HCT116 (cell line): ENCODE measurements at regions not wholly inside any gene's neighbourhood (a gene's known extent, or its start where the extent isn't known, plus 50 kb on each side); places are given as distances from the start of the nearest gene placed in this dataset.

Experiments
- ATAC-seq: fragments of 200-7000 bp; cut with Tn5 transposase; 2 replicates; pipeline ENCODE4 v1.9.1; 2020; ENCODE audit warnings: mild to moderate bottlenecking, moderate library complexity
- BruUV-seq: library from RNA; stranded (reverse); fragments of 400-500 nt; replicated peaks from 2 replicates; lab custom pipeline; 2021; lab: Mats Ljungman, UMichigan
- CTCF ChIA-PET: fragments of 300-600 bp; sonication (Branson Sonifier 250); formaldehyde crosslinking; loops from one replicate; lab custom pipeline; 2021; ENCODE audit warnings: antibody characterized with exemption; lab: Charles Lee
- POLR2A ChIA-PET: fragments of 300-600, 350-600 bp; sonication (Branson Sonifier 250); formaldehyde crosslinking; loops from one replicate; lab custom pipeline; 2021; ENCODE audit warnings: antibody characterized with exemption; lab: Charles Lee
- RAD21 ChIA-PET, 2 experiments: fragments of 300-600 bp; sonication (Branson Sonifier 250); formaldehyde crosslinking; loops; one replicate each; lab custom pipeline; 2023; ENCODE audit warnings: low total read pairs in 2 of 2; ENCODE audit not compliant: uncharacterized antibody in 2 of 2, unreplicated experiment in 2 of 2, low non-redundant PET in 1 of 2; lab: Charles Lee
- DNase-seq: peaks from one replicate; pipeline ENCODE4 v3.0.0-alpha.2; 2010; ENCODE audit warnings: low read depth, low spot score
- H2AFZ ChIP-seq: fragments of 200-600 bp; shearing (Covaris generic), sonication (generic); 2 replicates; pipeline ENCODE4 v1.6.1; 2017; ENCODE audit warnings: low read depth, mixed run types, mixed read lengths, antibody characterized with exemption, low read length; ENCODE audit not compliant: poor library complexity, severe bottlenecking
- H3K27ac ChIP-seq: 2 replicates; pipeline ENCODE4 v1.5.1; 2012; ENCODE audit warnings: low read depth, low read length
- H3K27me3 ChIP-seq: fragments of 200-600 bp; sonication (generic); 2 replicates; pipeline ENCODE4 v1.6.1; 2016; ENCODE audit warnings: mixed run types, low read length, mixed read lengths; ENCODE audit not compliant: insufficient read depth
- H3K36me3 ChIP-seq, 2 experiments: fragments of 200-500 bp in 1 of 2; fragments of 200-600 bp in 1 of 2; sonication (Bioruptor generic) in 1 of 2; sonication (generic) in 1 of 2; 2 replicates each; pipeline versions ENCODE4 v1.5.1 to v1.6.1; 2014 to 2016; ENCODE audit warnings: low read length in 2 of 2, inconsistent platforms in 1 of 2, mixed read lengths in 1 of 2, mixed run types in 1 of 2; ENCODE audit not compliant: insufficient read depth in 2 of 2, control insufficient read depth in 1 of 2
- H3K4me1 ChIP-seq, 2 experiments: fragments of 200-600 bp in 1 of 2; sonication (generic) in 1 of 2; 2 replicates each; pipeline versions ENCODE4 v1.5.1 to v1.6.1; 2012 to 2017; ENCODE audit warnings: low read length in 2 of 2, inconsistent platforms in 1 of 2, mild to moderate bottlenecking in 1 of 2, mixed read lengths in 1 of 2, mixed run types in 1 of 2, moderate library complexity in 1 of 2; ENCODE audit not compliant: insufficient read depth in 2 of 2, control insufficient read depth in 1 of 2
- H3K4me2 ChIP-seq: fragments of 200-600 bp; sonication (generic); 2 replicates; pipeline ENCODE4 v1.6.1; 2017; ENCODE audit warnings: mixed run types, low read length, mixed read lengths
- H3K4me3 ChIP-seq, 2 experiments: fragments of 200-600 bp in 1 of 2; sonication (generic) in 1 of 2; replicated peaks in 1 of 2; 2 replicates each; pipeline ENCODE4 v1.5.1; 2011 to 2016; ENCODE audit warnings: low read length in 2 of 2, control low read depth in 1 of 2, low read depth in 1 of 2, mild to moderate bottlenecking in 1 of 2, mixed read lengths in 1 of 2, mixed run types in 1 of 2
- H3K79me2 ChIP-seq: fragments of 200-600 bp; sonication (generic); 2 replicates; pipeline ENCODE4 v1.6.1; 2017; ENCODE audit warnings: mild to moderate bottlenecking, mixed run types, low read length, moderate library complexity, mixed read lengths; ENCODE audit not compliant: insufficient read depth
- H3K9ac ChIP-seq: fragments of 200-600 bp; sonication (generic); 2 replicates; pipeline ENCODE4 v1.6.1; 2016; ENCODE audit warnings: low read length, mixed read lengths
- H3K9me2 ChIP-seq: fragments of 200-600 bp; sonication (generic), shearing (Covaris generic); 2 replicates; pipeline ENCODE4 v1.6.1; 2017; ENCODE audit warnings: mixed run types, mild to moderate bottlenecking, moderate library complexity; ENCODE audit not compliant: insufficient read depth
- H3K9me3 ChIP-seq, 2 experiments: fragments of 200-500 bp in 1 of 2; fragments of 200-600 bp in 1 of 2; sonication (Bioruptor generic) in 1 of 2; sonication (generic) in 1 of 2; 2 replicates each; pipeline ENCODE4 v1.6.1; 2014 to 2017; ENCODE audit warnings: low read length in 2 of 2, mixed read lengths in 2 of 2, inconsistent platforms in 1 of 2, low read depth in 1 of 2, mild to moderate bottlenecking in 1 of 2, mixed run types in 1 of 2, moderate library complexity in 1 of 2; ENCODE audit not compliant: control insufficient read depth in 1 of 2, insufficient read depth in 1 of 2
- H4K20me1 ChIP-seq: fragments of 200-600 bp; sonication (generic), shearing (Covaris generic); 2 replicates; pipeline ENCODE4 v1.6.1; 2017; ENCODE audit warnings: mixed run types, mild to moderate bottlenecking, moderate library complexity; ENCODE audit not compliant: insufficient read depth
- EZH2 ChIP-seq: fragments of 200-600 bp; sonication (generic); IDR thresholded peaks from 2 replicates; pipeline ENCODE4 v1.6.1; 2017; ENCODE audit warnings: antibody characterized with exemption, mixed run types
- EZH2phosphoT487 ChIP-seq: fragments of 200-600 bp; IDR thresholded peaks from 2 replicates; pipeline ENCODE4 v1.6.1; 2018; ENCODE audit warnings: antibody characterized with exemption, borderline replicate concordance
- FOSL1 ChIP-seq: IDR thresholded peaks from 2 replicates; pipeline ENCODE4 v1.6.1; 2012; ENCODE audit warnings: low read depth
- POLR2A ChIP-seq: IDR thresholded peaks from 2 replicates; pipeline ENCODE4 v1.7.0; 2011; ENCODE audit warnings: borderline replicate concordance; ENCODE audit not compliant: insufficient read depth, insufficient read length; ENCODE audit errors: extremely low read depth
- POLR2AphosphoS5 ChIP-seq: IDR thresholded peaks from 2 replicates; pipeline ENCODE4 v1.6.1; 2011; ENCODE audit warnings: mild to moderate bottlenecking, low read depth, low read length, moderate library complexity
- SIN3A ChIP-seq: IDR thresholded peaks from 2 replicates; pipeline ENCODE4 v1.6.1; 2012; ENCODE audit warnings: low read depth
- SP1 ChIP-seq: IDR thresholded peaks from 2 replicates; pipeline ENCODE4 v1.6.1; 2012; ENCODE audit warnings: low read depth
- ZFX ChIP-seq: fragments of 450-650 bp; IDR thresholded peaks from 2 replicates; pipeline ENCODE4 v1.6.1; 2017
- ZNF274 ChIP-seq: fragments of 200-500 bp; sonication (Bioruptor generic); IDR thresholded peaks from 2 replicates; pipeline ENCODE4 v1.6.1; 2014; ENCODE audit warnings: mild to moderate bottlenecking, low read depth, low read length, inconsistent platforms
- intact Hi-C: fragments of 100-400 bp; cut with micrococcal nuclease; formaldehyde crosslinking; loops from 2 replicates; pipeline ENCODE4 v1.10.0; 2022
- TF ChIP-seq, protein P1 (sequence below): IDR thresholded peaks from 2 replicates; pipeline ENCODE4 v1.6.1; 2011; ENCODE audit warnings: mild to moderate bottlenecking, low read length, moderate library complexity; ENCODE audit not compliant: insufficient replicate concordance; ENCODE audit errors: extremely low read depth
- TF ChIP-seq, protein P2 (sequence below), 3 experiments: fragments of 200-600 bp in 1 of 3; sonication (generic) in 1 of 3; IDR thresholded peaks in 2 of 3; conservative IDR thresholded peaks in 1 of 3; 2 replicates each; pipeline ENCODE4 v1.5.1; 2012 to 2017; ENCODE audit warnings: low read depth in 2 of 3, low read length in 2 of 3, antibody characterized with exemption in 1 of 3, borderline replicate concordance in 1 of 3, control low read depth in 1 of 3, mild to moderate bottlenecking in 1 of 3, mixed read lengths in 1 of 3, mixed run types in 1 of 3, moderate library complexity in 1 of 3; ENCODE audit not compliant: insufficient read depth in 1 of 3
- TF ChIP-seq, protein P3 (sequence below): IDR thresholded peaks from 2 replicates; pipeline ENCODE4 v1.6.1; 2012
- TF ChIP-seq, protein P4 (sequence below): IDR thresholded peaks from 2 replicates; pipeline ENCODE4 v1.6.1; 2012
- TF ChIP-seq, protein P5 (sequence below): IDR thresholded peaks from 2 replicates; pipeline ENCODE4 v1.6.1; 2012; ENCODE audit warnings: low read depth

DNA sequence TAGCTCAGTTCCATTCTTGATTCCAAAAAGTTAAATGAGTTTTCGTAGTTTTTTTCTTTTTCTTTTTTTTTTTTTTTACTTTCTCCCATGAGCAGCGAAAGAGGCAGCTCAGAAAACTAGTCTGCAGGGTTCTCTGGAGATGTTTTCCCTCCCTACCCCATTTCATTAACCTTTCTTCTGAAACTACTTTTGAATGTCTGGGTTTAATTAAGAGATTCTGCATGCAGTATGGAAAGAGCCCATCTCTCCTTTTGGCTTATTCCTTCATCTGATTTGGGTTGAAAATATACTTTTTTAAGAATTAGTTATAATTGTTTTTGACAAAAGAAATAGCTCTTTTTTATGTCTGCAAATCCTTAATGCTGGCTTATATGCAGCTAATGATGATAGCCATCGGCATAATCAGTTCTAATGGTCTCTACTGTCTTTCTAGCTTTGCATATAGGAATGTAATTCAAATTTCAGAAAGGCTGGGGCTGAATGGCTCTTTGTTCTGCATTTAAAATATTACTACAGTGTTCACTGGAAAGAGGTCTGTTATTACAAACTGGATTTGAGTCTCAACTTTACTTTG, 265.3 kb downstream of the FAT3 start (continued):
- TF ChIP-seq, protein P1, sequence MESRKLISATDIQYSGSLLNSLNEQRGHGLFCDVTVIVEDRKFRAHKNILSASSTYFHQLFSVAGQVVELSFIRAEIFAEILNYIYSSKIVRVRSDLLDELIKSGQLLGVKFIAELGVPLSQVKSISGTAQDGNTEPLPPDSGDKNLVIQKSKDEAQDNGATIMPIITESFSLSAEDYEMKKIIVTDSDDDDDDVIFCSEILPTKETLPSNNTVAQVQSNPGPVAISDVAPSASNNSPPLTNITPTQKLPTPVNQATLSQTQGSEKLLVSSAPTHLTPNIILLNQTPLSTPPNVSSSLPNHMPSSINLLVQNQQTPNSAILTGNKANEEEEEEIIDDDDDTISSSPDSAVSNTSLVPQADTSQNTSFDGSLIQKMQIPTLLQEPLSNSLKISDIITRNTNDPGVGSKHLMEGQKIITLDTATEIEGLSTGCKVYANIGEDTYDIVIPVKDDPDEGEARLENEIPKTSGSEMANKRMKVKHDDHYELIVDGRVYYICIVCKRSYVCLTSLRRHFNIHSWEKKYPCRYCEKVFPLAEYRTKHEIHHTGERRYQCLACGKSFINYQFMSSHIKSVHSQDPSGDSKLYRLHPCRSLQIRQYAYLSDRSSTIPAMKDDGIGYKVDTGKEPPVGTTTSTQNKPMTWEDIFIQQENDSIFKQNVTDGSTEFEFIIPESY: no peak
- no peak for TF ChIP-seq POLR2A
- TF ChIP-seq ZFX: no peak
- TF ChIP-seq FOSL1: no peak

DNA sequence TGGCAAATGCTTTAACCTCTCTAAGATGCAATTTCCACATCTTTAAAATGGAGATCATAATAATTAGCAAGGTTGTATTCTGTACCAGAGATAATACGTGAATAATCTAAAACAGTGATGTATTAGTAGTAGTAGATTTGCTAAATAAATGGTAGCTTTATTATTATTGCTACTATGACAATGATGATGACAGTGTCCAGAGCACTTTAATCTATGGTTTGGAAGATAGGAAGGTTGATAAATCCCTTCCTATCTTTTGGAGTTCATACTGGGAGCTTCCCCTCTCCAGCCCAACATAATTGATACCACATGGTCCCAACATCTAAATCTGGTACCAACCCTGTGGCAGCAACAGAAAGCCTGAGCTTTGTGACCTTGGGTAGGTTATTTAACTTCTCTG, 267.8 kb downstream of the FAT3 start:
- no peaks in the 10 kb centered on the region for H3K36me3 ChIP-seq
- no peaks in the 10 kb centered on the region for H3K79me2 ChIP-seq
- no peaks in the 10 kb centered on the region for H3K27me3 ChIP-seq
- H3K4me3 ChIP-seq: no peak overlapping the region
- no peaks in the 10 kb centered on the region for H4K20me1 ChIP-seq
- POLR2A ChIA-PET: no interaction called here
- CTCF ChIA-PET: no interaction called here
- intact Hi-C loops: no loop called here
- H2AFZ ChIP-seq: no peak overlapping the region
- H3K4me2 ChIP-seq: no peak overlapping the region
- H3K9me2 ChIP-seq: no peaks in the 10 kb centered on the region
- TF ChIP-seq ZFX: no peak
- no peak for TF ChIP-seq EZH2
- no peak for TF ChIP-seq POLR2A
- TF ChIP-seq, protein P2, sequence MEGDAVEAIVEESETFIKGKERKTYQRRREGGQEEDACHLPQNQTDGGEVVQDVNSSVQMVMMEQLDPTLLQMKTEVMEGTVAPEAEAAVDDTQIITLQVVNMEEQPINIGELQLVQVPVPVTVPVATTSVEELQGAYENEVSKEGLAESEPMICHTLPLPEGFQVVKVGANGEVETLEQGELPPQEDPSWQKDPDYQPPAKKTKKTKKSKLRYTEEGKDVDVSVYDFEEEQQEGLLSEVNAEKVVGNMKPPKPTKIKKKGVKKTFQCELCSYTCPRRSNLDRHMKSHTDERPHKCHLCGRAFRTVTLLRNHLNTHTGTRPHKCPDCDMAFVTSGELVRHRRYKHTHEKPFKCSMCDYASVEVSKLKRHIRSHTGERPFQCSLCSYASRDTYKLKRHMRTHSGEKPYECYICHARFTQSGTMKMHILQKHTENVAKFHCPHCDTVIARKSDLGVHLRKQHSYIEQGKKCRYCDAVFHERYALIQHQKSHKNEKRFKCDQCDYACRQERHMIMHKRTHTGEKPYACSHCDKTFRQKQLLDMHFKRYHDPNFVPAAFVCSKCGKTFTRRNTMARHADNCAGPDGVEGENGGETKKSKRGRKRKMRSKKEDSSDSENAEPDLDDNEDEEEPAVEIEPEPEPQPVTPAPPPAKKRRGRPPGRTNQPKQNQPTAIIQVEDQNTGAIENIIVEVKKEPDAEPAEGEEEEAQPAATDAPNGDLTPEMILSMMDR (IDR thresholded peaks at IDR 0.05 in 2 of 3, conservative IDR thresholded peaks at IDR 0.05 in 1 of 3; ENCODE audit: borderline replicate concordance in 1 of 3, insufficient read depth in 1 of 3, low read depth in 2 of 3, low read length in 2 of 3): no peak
- TF ChIP-seq, protein P3, sequence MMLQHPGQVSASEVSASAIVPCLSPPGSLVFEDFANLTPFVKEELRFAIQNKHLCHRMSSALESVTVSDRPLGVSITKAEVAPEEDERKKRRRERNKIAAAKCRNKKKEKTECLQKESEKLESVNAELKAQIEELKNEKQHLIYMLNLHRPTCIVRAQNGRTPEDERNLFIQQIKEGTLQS: no peak
- no peak for TF ChIP-seq POLR2AphosphoS5
- TF ChIP-seq, protein P4, sequence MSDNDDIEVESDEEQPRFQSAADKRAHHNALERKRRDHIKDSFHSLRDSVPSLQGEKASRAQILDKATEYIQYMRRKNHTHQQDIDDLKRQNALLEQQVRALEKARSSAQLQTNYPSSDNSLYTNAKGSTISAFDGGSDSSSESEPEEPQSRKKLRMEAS: no peak
- no peak for TF ChIP-seq SIN3A
- no peak for TF ChIP-seq ZNF274
- TF ChIP-seq EZH2phosphoT487: no peak
- no peak for TF ChIP-seq SP1
- TF ChIP-seq, protein P5, sequence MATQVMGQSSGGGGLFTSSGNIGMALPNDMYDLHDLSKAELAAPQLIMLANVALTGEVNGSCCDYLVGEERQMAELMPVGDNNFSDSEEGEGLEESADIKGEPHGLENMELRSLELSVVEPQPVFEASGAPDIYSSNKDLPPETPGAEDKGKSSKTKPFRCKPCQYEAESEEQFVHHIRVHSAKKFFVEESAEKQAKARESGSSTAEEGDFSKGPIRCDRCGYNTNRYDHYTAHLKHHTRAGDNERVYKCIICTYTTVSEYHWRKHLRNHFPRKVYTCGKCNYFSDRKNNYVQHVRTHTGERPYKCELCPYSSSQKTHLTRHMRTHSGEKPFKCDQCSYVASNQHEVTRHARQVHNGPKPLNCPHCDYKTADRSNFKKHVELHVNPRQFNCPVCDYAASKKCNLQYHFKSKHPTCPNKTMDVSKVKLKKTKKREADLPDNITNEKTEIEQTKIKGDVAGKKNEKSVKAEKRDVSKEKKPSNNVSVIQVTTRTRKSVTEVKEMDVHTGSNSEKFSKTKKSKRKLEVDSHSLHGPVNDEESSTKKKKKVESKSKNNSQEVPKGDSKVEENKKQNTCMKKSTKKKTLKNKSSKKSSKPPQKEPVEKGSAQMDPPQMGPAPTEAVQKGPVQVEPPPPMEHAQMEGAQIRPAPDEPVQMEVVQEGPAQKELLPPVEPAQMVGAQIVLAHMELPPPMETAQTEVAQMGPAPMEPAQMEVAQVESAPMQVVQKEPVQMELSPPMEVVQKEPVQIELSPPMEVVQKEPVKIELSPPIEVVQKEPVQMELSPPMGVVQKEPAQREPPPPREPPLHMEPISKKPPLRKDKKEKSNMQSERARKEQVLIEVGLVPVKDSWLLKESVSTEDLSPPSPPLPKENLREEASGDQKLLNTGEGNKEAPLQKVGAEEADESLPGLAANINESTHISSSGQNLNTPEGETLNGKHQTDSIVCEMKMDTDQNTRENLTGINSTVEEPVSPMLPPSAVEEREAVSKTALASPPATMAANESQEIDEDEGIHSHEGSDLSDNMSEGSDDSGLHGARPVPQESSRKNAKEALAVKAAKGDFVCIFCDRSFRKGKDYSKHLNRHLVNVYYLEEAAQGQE: no peak
- TF ChIP-seq, protein P1: no peak
- no peak for TF ChIP-seq FOSL1
- H3K4me1 ChIP-seq: no peaks in the 10 kb centered on the region
- no TSS peak for BruUV-seq
- ATAC-seq (no peak), DNase-seq (no peak)
- H3K9ac ChIP-seq: no peak overlapping the region
- RAD21 ChIA-PET: no interaction called here
- H3K27ac ChIP-seq: no peak overlapping the region
- H3K9me3 ChIP-seq: peaks cover 10 to 16% of the 10 kb centered on the region in 2 experiments; a peak in 2 of 4 replicates
